ENCODE measurements at regions not wholly inside any gene's neighbourhood (a gene's known extent, or its start where the extent isn't known, plus 50 kb on each side); places are given as distances from the start of the nearest gene placed in this dataset.

GRCh38 chr7:1370738-1371137 lies 88.5 kb downstream of the MICALL2 start:
- Mint-ChIP-seq H3K27ac (ENCODE audit: unreplicated experiment) (no peak overlapping the region), H3K27me3 (ENCODE audit: unreplicated experiment) (peaks cover 9% of the 10 kb centered on the region), H3K4me1 (ENCODE audit: unreplicated experiment) (no peaks in the 10 kb centered on the region), H3K36me3 (ENCODE audit: low read depth, unreplicated experiment) (peaks cover 3% of the 10 kb centered on the region), H3K9me3 (ENCODE audit: unreplicated experiment) (no peaks in the 10 kb centered on the region), H3K4me3 (ENCODE audit: unreplicated experiment) (no peak overlapping the region)
- TF ChIP-seq CTCF (IDR thresholded peaks at IDR 0.05; ENCODE audit: unreplicated experiment), result no peak
- no peak for DNase-seq (ENCODE audit: low spot score)

GRCh38 chr7:1372063-1372462 lies 87.2 kb downstream of the MICALL2 start:
- Mint-ChIP-seq H3K36me3 (ENCODE audit: low read depth, unreplicated experiment) (no peaks in the 10 kb centered on the region), H3K4me3 (ENCODE audit: unreplicated experiment) (no peak overlapping the region), H3K27ac (ENCODE audit: unreplicated experiment) (no peak overlapping the region), H3K4me1 (ENCODE audit: unreplicated experiment) (no peaks in the 10 kb centered on the region), H3K27me3 (ENCODE audit: unreplicated experiment) (peaks cover 6% of the 10 kb centered on the region), H3K9me3 (ENCODE audit: unreplicated experiment) (no peaks in the 10 kb centered on the region)
- DNase-seq (ENCODE audit: low spot score), result no peak
- TF ChIP-seq CTCF (IDR thresholded peaks at IDR 0.05; ENCODE audit: unreplicated experiment), result no peak

- Mint-ChIP-seq H3K4me3 (ENCODE audit: unreplicated experiment) (no peak overlapping the region), H3K27me3 (ENCODE audit: unreplicated experiment) (peaks cover 6% of the 10 kb centered on the region)
These were observed 86.4 kb downstream of the MICALL2 start for GRCh38 chr7:1372671-1373379.

GRCh38 chr7:1377111-1377909 lies 82.0 kb downstream of the MICALL2 start:
- Mint-ChIP-seq H3K36me3 (ENCODE audit: low read depth, unreplicated experiment) (no peaks in the 10 kb centered on the region), H3K27me3 (ENCODE audit: unreplicated experiment) (peaks cover 2% of the 10 kb centered on the region), H3K4me1 (ENCODE audit: unreplicated experiment) (no peaks in the 10 kb centered on the region), H3K27ac (ENCODE audit: unreplicated experiment) (no peak overlapping the region), H3K9me3 (ENCODE audit: unreplicated experiment) (no peaks in the 10 kb centered on the region), H3K4me3 (ENCODE audit: unreplicated experiment) (no peak overlapping the region)
- no peak for DNase-seq (ENCODE audit: low spot score)
- TF ChIP-seq CTCF (IDR thresholded peaks at IDR 0.05; ENCODE audit: unreplicated experiment), result no peak

More at GRCh38 chr7:1372671-1373379, 86.4 kb downstream of the MICALL2 start:
- no peak overlapping the region for H3K27ac Mint-ChIP-seq (ENCODE audit: unreplicated experiment)
- no peak for DNase-seq (ENCODE audit: low spot score)
- TF ChIP-seq CTCF (IDR thresholded peaks at IDR 0.05; ENCODE audit: unreplicated experiment), result no peak
- no peaks in the 10 kb centered on the region for H3K9me3 Mint-ChIP-seq (ENCODE audit: unreplicated experiment)
- H3K4me1 Mint-ChIP-seq (ENCODE audit: unreplicated experiment), result no peaks in the 10 kb centered on the region
- H3K36me3 Mint-ChIP-seq (ENCODE audit: low read depth, unreplicated experiment), result no peaks in the 10 kb centered on the region

Data from endothelial cell (in vitro differentiated cells).